ENCODE measurements at regions not wholly inside any gene's neighbourhood (a gene's known extent, or its start where the extent isn't known, plus 50 kb on each side); places are given as distances from the start of the nearest gene placed in this dataset.

- Histone ChIP-seq H3K79me2 (replicated peaks; ENCODE audit: insufficient read depth) (no peaks in the 10 kb centered on the region), H3K4me3 (no peak overlapping the region), H3F3A (replicated peaks; ENCODE audit: low read depth) (no peaks in the 10 kb centered on the region), H3K27me3 (ENCODE audit: insufficient read depth) (no peaks in the 10 kb centered on the region), H3K4me2 (no peak overlapping the region), H4K20me1 (replicated peaks; ENCODE audit: insufficient read depth) (no peaks in the 10 kb centered on the region), H2AFZ (no peak overlapping the region), H3K4me1 (ENCODE audit: insufficient read depth) (no peaks in the 10 kb centered on the region), H3K27ac (ENCODE audit: low read depth) (no peak overlapping the region), H3K36me3 (ENCODE audit: insufficient read depth) (no peaks in the 10 kb centered on the region), H3K9me2 (ENCODE audit: insufficient read depth) (peaks cover 2% of the 10 kb centered on the region; the same call in 1 of the 2 replicates)
- H3K4me1 Mint-ChIP-seq = no peaks in the 10 kb centered on the region
- H3K9me3 Mint-ChIP-seq = peaks cover 10% of the 10 kb centered on the region
- H3K27ac Mint-ChIP-seq = no peak overlapping the region
- H3K27me3 Mint-ChIP-seq (ENCODE audit: insufficient read depth, low read depth, poor library complexity) = peaks cover 2% of the 10 kb centered on the region
- peaks cover 9% of the 10 kb centered on the region for H3K36me3 Mint-ChIP-seq (ENCODE audit: low read depth)
- ATAC-seq (no peak), DNase-seq (ENCODE audit: low spot score) (no peak)
- TF ChIP-seq JUNB (IDR thresholded peaks at IDR 0.05; ENCODE audit: unreplicated experiment) (no peak), STAT1 (IDR thresholded peaks at IDR 0.05; ENCODE audit: unreplicated experiment) (no peak), NANOG (IDR thresholded peaks at IDR 0.05; ENCODE audit: borderline replicate concordance) (no peak), ZNF331 (CRISPR knock-in tag; IDR thresholded peaks at IDR 0.05; ENCODE audit: low read depth) (no peak), EZH2 (IDR thresholded peaks at IDR 0.05; ENCODE audit: low read depth, unreplicated experiment) (no peak), CTCF (conservative IDR thresholded peaks at IDR 0.05; ENCODE audit: low read depth in 2 of 2) (no peak), CREB1 (CRISPR knock-in tag; IDR thresholded peaks at IDR 0.05; ENCODE audit: low read depth) (no peak), EZH2phosphoT487 (IDR thresholded peaks at IDR 0.05; ENCODE audit: unreplicated experiment) (no peak), POLR2AphosphoS5 (IDR thresholded peaks at IDR 0.05; ENCODE audit: low read depth) (no peak), REST (IDR thresholded peaks at IDR 0.05; ENCODE audit: unreplicated experiment) (no peak), ZNF462 (CRISPR knock-in tag; IDR thresholded peaks at IDR 0.05) (no peak), ETS1 (IDR thresholded peaks at IDR 0.05) (no peak), ZNF114 (CRISPR knock-in tag; IDR thresholded peaks at IDR 0.05) (no peak)
- no peak overlapping the region for H3K4me3 Mint-ChIP-seq
Measured at GRCh38 chr4:107299646-107300045, 263.5 kb upstream of the DKK2 start.

All from GM23338 (cell line).